ENCODE measurements at regions not wholly inside any gene's neighbourhood (a gene's known extent, or its start where the extent isn't known, plus 50 kb on each side); places are given as distances from the start of the nearest gene placed in this dataset.

GRCh38 chr5:152844713-152845112 is 439.6 kb upstream of the NMUR2 start:
- TF ChIP-seq REST (tag by site-specific recombination; IDR thresholded peaks at IDR 0.05), result no peak
- TF ChIP-seq ZNF18 (tag by site-specific recombination; IDR thresholded peaks at IDR 0.05), result no peak
